Keratinocyte (primary cell): ENCODE measurements at regions not wholly inside any gene's neighbourhood (a gene's known extent, or its start where the extent isn't known, plus 50 kb on each side); places are given as distances from the start of the nearest gene placed in this dataset.

Source experiments
- DNase-seq: peaks from one replicate; pipeline ENCODE4 v3.0.0-alpha.2; 2011; ENCODE audit warnings: low read depth, missing footprints, low spot score
- FAIRE-seq: peaks from 2 replicates; lab custom pipeline; 2011; peaks lifted over from hg19 to GRCh38; lab: Jason Lieb, UNC
- H2AFZ ChIP-seq: 2 replicates; pipeline ENCODE4 v1.6.0; 2012; ENCODE audit warnings: low read length, control low read depth, inconsistent platforms; ENCODE audit not compliant: control insufficient read depth
- H3K27ac ChIP-seq: 2 replicates; pipeline ENCODE4 v1.5.1; 2011; ENCODE audit warnings: low read length; ENCODE audit not compliant: control insufficient read depth, insufficient read depth
- H3K27me3 ChIP-seq: 3 replicates; pipeline ENCODE4 v1.6.0; 2011; ENCODE audit warnings: low read length; ENCODE audit not compliant: control insufficient read depth, insufficient read depth; ENCODE audit errors: extremely low read depth
- H3K36me3 ChIP-seq, 2 experiments: 2 replicates in 1 of 2; 3 replicates in 1 of 2; pipeline ENCODE4 v1.5.1; 2011; ENCODE audit warnings: low read length in 2 of 2, mild to moderate bottlenecking in 1 of 2; ENCODE audit not compliant: control insufficient read depth in 2 of 2, insufficient read depth in 2 of 2; ENCODE audit errors: extremely low read depth in 1 of 2
- H3K4me1 ChIP-seq: 3 replicates; pipeline ENCODE4 v1.5.1; 2011; ENCODE audit warnings: low read length; ENCODE audit not compliant: control insufficient read depth, insufficient read depth; ENCODE audit errors: extremely low read depth
- H3K4me2 ChIP-seq: 3 replicates; pipeline ENCODE4 v1.6.0; 2011; ENCODE audit warnings: low read depth, low read length; ENCODE audit not compliant: control insufficient read depth, insufficient read depth; ENCODE audit errors: extremely low read depth
- H3K4me3 ChIP-seq, 3 experiments: fragments of 200-600 bp in 1 of 3; sonication (generic) in 1 of 3; 2 replicates in 2 of 3; 3 replicates in 1 of 3; pipeline ENCODE4 v1.5.1; 2011 to 2016; ENCODE audit warnings: low read length in 3 of 3, mild to moderate bottlenecking in 3 of 3, control low read depth in 2 of 3, inconsistent platforms in 1 of 3, low read depth in 1 of 3, mixed read lengths in 1 of 3, mixed run types in 1 of 3, moderate library complexity in 1 of 3; ENCODE audit not compliant: control insufficient read depth in 2 of 3, insufficient read depth in 2 of 3; ENCODE audit errors: extremely low read depth in 1 of 3
- H3K79me2 ChIP-seq: 2 replicates; pipeline ENCODE4 v1.6.0; 2012; ENCODE audit warnings: low read length; ENCODE audit not compliant: control insufficient read depth, insufficient read depth
- H3K9ac ChIP-seq: 3 replicates; pipeline ENCODE4 v1.6.0; 2011; ENCODE audit warnings: low read length; ENCODE audit not compliant: control insufficient read depth, insufficient read depth; ENCODE audit errors: extremely low read depth
- H3K9me1 ChIP-seq: 3 replicates; pipeline ENCODE4 v1.6.0; 2011; ENCODE audit warnings: low read length; ENCODE audit not compliant: control insufficient read depth, insufficient read depth; ENCODE audit errors: extremely low read depth
- H3K9me3 ChIP-seq: 2 replicates; pipeline ENCODE4 v1.5.1; 2012; ENCODE audit warnings: low read depth, low read length; ENCODE audit not compliant: control insufficient read depth
- H4K20me1 ChIP-seq: 3 replicates; pipeline ENCODE4 v1.6.0; 2011; ENCODE audit warnings: low read length; ENCODE audit not compliant: control insufficient read depth, insufficient read depth; ENCODE audit errors: extremely low read depth
- EZH2 ChIP-seq: IDR thresholded peaks from one replicate; pipeline ENCODE4 v1.6.1; 2012; ENCODE audit warnings: inconsistent platforms, mild to moderate bottlenecking, low read length, moderate library complexity
- dilution Hi-C: fragments of 300-500 bp; cut with MboI; formaldehyde crosslinking; loops from one replicate; pipeline ENCODE4 v1.7.0; 2020; ENCODE audit warnings: low sequenced_read_pairs; ENCODE audit not compliant: extremely low pct_ligation_motif_present
- TF ChIP-seq, protein P1 (sequence below), 3 experiments: IDR thresholded peaks in 1 of 3; conservative IDR thresholded peaks in 1 of 3; optimal IDR thresholded peaks in 1 of 3; 2 replicates in 2 of 3; 3 replicates in 1 of 3; pipeline versions ENCODE3 to v1.5.1; 2011; ENCODE audit warnings: low read length in 3 of 3, mild to moderate bottlenecking in 3 of 3, moderate library complexity in 2 of 3, control low read depth in 1 of 3, inconsistent platforms in 1 of 3; ENCODE audit not compliant: insufficient read depth in 2 of 3; ENCODE audit errors: extremely low read depth in 1 of 3

DNA sequence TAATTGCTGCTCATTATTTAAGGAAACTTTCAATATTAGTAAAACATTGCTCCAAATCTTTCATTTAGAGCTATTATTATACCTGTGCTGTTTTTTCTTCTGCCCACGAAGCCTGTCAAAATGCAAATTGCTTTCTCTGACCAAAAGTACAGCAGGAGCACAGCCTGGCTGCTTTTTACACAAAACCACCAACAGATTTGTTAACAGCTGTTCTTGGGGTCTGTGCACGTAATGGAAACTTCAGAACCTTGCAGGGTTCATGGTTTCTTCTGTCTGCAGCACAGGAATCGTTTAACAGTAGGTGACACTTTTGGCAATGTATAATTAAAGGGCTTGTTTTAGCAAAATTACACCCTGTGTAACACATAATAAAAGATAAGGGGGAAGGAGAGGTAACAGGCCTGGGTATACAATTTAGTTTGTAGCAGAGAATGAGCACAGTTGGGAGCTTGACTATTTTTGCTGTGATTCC is 447.3 kb downstream of the KCNJ3 start:
- DNase-seq, result no peak
- Histone ChIP-seq H3K27me3 (no peaks in the 10 kb centered on the region), H3K9me3 (no peaks in the 10 kb centered on the region), H3K9ac (no peak overlapping the region), H3K9me1 (no peaks in the 10 kb centered on the region), H3K4me2 (no peak overlapping the region), H2AFZ (no peak overlapping the region), H4K20me1 (no peaks in the 10 kb centered on the region), H3K4me1 (no peaks in the 10 kb centered on the region), H3K27ac (no peak overlapping the region), H3K36me3 (no peaks in the 10 kb centered on the region), H3K4me3 (no peak overlapping the region), H3K79me2 (no peaks in the 10 kb centered on the region)
- TF ChIP-seq EZH2, result no peak
- TF ChIP-seq, protein P1, sequence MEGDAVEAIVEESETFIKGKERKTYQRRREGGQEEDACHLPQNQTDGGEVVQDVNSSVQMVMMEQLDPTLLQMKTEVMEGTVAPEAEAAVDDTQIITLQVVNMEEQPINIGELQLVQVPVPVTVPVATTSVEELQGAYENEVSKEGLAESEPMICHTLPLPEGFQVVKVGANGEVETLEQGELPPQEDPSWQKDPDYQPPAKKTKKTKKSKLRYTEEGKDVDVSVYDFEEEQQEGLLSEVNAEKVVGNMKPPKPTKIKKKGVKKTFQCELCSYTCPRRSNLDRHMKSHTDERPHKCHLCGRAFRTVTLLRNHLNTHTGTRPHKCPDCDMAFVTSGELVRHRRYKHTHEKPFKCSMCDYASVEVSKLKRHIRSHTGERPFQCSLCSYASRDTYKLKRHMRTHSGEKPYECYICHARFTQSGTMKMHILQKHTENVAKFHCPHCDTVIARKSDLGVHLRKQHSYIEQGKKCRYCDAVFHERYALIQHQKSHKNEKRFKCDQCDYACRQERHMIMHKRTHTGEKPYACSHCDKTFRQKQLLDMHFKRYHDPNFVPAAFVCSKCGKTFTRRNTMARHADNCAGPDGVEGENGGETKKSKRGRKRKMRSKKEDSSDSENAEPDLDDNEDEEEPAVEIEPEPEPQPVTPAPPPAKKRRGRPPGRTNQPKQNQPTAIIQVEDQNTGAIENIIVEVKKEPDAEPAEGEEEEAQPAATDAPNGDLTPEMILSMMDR (optimal IDR thresholded peaks at IDR 0.05 in 1 of 3, IDR thresholded peaks at IDR 0.05 in 1 of 3, conservative IDR thresholded peaks at IDR 0.05 in 1 of 3; ENCODE audit: extremely low read depth in 1 of 3, insufficient read depth in 2 of 3, low read length in 3 of 3), result no peak
- dilution Hi-C loops, result no loop called here
- no peak for FAIRE-seq

GRCh38 chr2:155141418-155141817 is 442.9 kb downstream of the KCNJ3 start:
- Histone ChIP-seq H3K9ac (no peak overlapping the region), H3K9me1 (no peaks in the 10 kb centered on the region), H3K9me3 (no peaks in the 10 kb centered on the region), H3K36me3 (no peaks in the 10 kb centered on the region), H3K27me3 (no peaks in the 10 kb centered on the region), H3K4me1 (no peaks in the 10 kb centered on the region), H3K4me3 (no peak overlapping the region), H3K4me2 (no peak overlapping the region), H4K20me1 (no peaks in the 10 kb centered on the region), H2AFZ (no peak overlapping the region), H3K27ac (no peak overlapping the region), H3K79me2 (no peaks in the 10 kb centered on the region)
- FAIRE-seq, result no peak
- dilution Hi-C loops, result no loop called here
- DNase-seq, result no peak
- no peak for TF ChIP-seq EZH2
- TF ChIP-seq, protein P1 (optimal IDR thresholded peaks at IDR 0.05 in 1 of 3, IDR thresholded peaks at IDR 0.05 in 1 of 3, conservative IDR thresholded peaks at IDR 0.05 in 1 of 3; ENCODE audit: extremely low read depth in 1 of 3, insufficient read depth in 2 of 3, low read length in 3 of 3), result no peak
